Omental fat pad (tissue), 3 donors: ENCODE measurements at regions not wholly inside any gene's neighbourhood (a gene's known extent, or its start where the extent isn't known, plus 50 kb on each side); places are given as distances from the start of the nearest gene placed in this dataset.

Source experiments
- ATAC-seq: fragments of 150-250 bp; one replicate; pipeline ENCODE4 v1.9.1; 2016; ENCODE audit warnings: mild to moderate bottlenecking, moderate library complexity; ENCODE audit not compliant: low FRiP score
- DNase-seq: peaks from one replicate; pipeline ENCODE4 v3.0.0-alpha.2; 2019; ENCODE audit warnings: low spot score
- CTCF ChIP-seq, 3 donors: fragments of 450-650 bp; IDR thresholded peaks; one replicate each; pipeline ENCODE4 v1.5.1; 2016 to 2017; ENCODE audit warnings: antibody characterized with exemption in 3 of 3, mild to moderate bottlenecking in 3 of 3, moderate library complexity in 2 of 3

GRCh38 chr20:7057611-7058010 lies 290.1 kb downstream of the BMP2 start:
- ATAC-seq (no peak), DNase-seq (no peak)
- TF ChIP-seq CTCF (IDR thresholded peaks at IDR 0.05), result no peak

DNA sequence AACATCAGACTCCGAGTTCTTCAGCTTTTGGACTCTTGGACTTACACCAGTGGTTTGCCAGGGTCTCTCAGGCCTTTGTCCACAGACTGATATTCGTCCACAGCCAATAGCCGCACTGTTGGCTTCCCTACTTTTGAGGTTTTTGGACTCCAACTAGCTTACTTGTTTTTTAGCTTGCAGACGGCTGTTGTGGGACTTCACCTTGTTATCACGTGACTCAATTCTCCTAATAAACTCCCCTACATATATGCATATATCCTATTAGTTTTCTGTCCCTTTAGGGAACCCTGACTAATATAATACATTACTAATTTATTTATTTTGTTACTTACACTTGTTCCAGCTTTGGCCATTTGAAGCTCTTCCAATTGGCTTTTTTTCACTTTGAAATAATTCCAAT lies 311.3 kb downstream of the BMP2 start:
- no peak for TF ChIP-seq CTCF (IDR thresholded peaks at IDR 0.05)
- ATAC-seq, result no peak
- DNase-seq, result no peak

GRCh38 chr20:7080472-7080871 lies 313.0 kb downstream of the BMP2 start:
- TF ChIP-seq CTCF (IDR thresholded peaks at IDR 0.05), result no peak

GRCh38 chr20:7085467-7085866 lies 318.0 kb downstream of the BMP2 start:
- DNase-seq, result no peak
- no peak for TF ChIP-seq CTCF (IDR thresholded peaks at IDR 0.05)
- no peak for ATAC-seq

More at GRCh38 chr20:7080472-7080871, 313.0 kb downstream of the BMP2 start:
- DNase-seq (no peak), ATAC-seq (no peak)

GRCh38 chr20:7087803-7088202 lies 320.3 kb downstream of the BMP2 start:
- TF ChIP-seq CTCF (IDR thresholded peaks at IDR 0.05), result no peak
- ATAC-seq, result no peak
- DNase-seq, result no peak

DNA sequence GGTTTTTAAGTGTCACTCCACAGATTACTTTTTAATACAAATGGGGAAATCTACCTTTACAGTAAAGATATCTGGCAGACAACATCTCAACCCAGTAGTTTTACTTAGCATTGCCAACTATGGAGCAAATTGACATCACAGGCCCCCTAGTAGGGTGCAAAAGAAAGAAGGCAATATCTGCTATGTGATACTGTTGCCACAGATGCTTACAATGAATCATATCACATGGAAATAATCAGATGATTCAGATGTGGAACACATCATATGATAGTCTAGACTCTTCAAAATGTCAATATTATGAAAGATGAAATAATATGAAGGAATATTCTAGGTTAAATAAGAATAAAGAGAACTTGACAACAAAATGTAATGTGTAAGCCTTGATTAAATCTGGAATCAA lies 322.5 kb downstream of the BMP2 start:
- ATAC-seq (no peak), DNase-seq (no peak)
- no peak for TF ChIP-seq CTCF (IDR thresholded peaks at IDR 0.05)

DNA sequence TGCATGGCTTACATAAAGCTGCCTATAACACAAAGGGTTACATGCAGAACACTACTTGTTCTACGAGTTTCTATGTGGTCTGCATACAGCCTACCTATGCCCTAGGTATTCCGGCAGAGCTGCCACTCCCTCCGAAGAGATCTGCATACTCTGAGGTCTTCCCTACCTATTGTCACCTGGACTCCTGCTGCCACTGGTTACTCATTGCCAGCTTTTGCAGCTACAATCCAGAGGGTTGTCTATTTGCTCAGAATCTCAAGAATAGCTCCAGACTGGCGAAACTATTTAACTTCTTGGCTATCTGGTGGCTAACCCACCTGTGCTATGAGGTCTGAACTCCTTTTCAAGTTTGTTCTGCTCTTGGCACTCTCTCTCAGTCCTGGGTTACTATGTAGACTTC lies 323.3 kb downstream of the BMP2 start:
- DNase-seq, result no peak
- ATAC-seq, result no peak
- TF ChIP-seq CTCF (IDR thresholded peaks at IDR 0.05), result no peak
